Neuronal stem cell (in vitro differentiated cells): ENCODE measurements at regions not wholly inside any gene's neighbourhood (a gene's known extent, or its start where the extent isn't known, plus 50 kb on each side); places are given as distances from the start of the nearest gene placed in this dataset.

Experiments
- DNase-seq: peaks from one replicate; pipeline ENCODE4 v3.0.0-alpha.2; 2013; ENCODE audit warnings: low spot score
- H2AFZ ChIP-seq: one replicate; pipeline ENCODE4 v1.6.1; 2013; ENCODE audit warnings: mild to moderate bottlenecking, low read length, inconsistent platforms
- H2AK5ac ChIP-seq: 2 replicates; pipeline ENCODE4 v1.6.1; 2013; ENCODE audit warnings: low read depth, mild to moderate bottlenecking, inconsistent platforms, low read length, moderate library complexity, mixed read lengths
- H2BK120ac ChIP-seq: 2 replicates; pipeline ENCODE4 v1.6.1; 2013; ENCODE audit warnings: low read depth, mild to moderate bottlenecking, inconsistent platforms, low read length, moderate library complexity, mixed read lengths
- H2BK12ac ChIP-seq: one replicate; pipeline ENCODE4 v1.6.1; 2013; ENCODE audit warnings: low read length, inconsistent platforms
- H2BK15ac ChIP-seq: 2 replicates; pipeline ENCODE4 v1.6.1; 2013; ENCODE audit warnings: mild to moderate bottlenecking, low read length, inconsistent platforms, mixed read lengths
- H2BK5ac ChIP-seq: one replicate; pipeline ENCODE4 v1.6.1; 2013; ENCODE audit warnings: inconsistent platforms, mild to moderate bottlenecking, low read length, moderate library complexity
- H3K14ac ChIP-seq: one replicate; pipeline ENCODE4 v1.6.1; 2013; ENCODE audit warnings: low read length, inconsistent platforms
- H3K18ac ChIP-seq: 2 replicates; pipeline ENCODE4 v1.6.1; 2013; ENCODE audit warnings: low read length, inconsistent platforms
- H3K23ac ChIP-seq: 2 replicates; pipeline ENCODE4 v1.6.1; 2013; ENCODE audit warnings: low read depth, mild to moderate bottlenecking, mixed read lengths, low read length, inconsistent platforms; ENCODE audit not compliant: poor library complexity
- H3K27ac ChIP-seq: replicated peaks from 3 replicates; pipeline ENCODE4 v1.5.1; 2013; ENCODE audit warnings: low read length, inconsistent platforms
- H3K27me3 ChIP-seq, 3 experiments: 2 replicates each; pipeline ENCODE4 v1.6.1; 2013; ENCODE audit warnings: low read length in 3 of 3, mild to moderate bottlenecking in 2 of 3, inconsistent platforms in 1 of 3, low read depth in 1 of 3, mixed read lengths in 1 of 3, moderate library complexity in 1 of 3; ENCODE audit not compliant: control insufficient read depth in 3 of 3, insufficient read depth in 3 of 3
- H3K36me3 ChIP-seq, 2 donors: replicated peaks in 1 of 2; 2 replicates each; pipeline ENCODE4 v1.6.1; 2013; ENCODE audit warnings: low read length in 2 of 2; ENCODE audit not compliant: control insufficient read depth in 2 of 2, insufficient read depth in 2 of 2
- H3K4ac ChIP-seq: 2 replicates; pipeline ENCODE4 v1.6.1; 2013; ENCODE audit warnings: inconsistent platforms, mild to moderate bottlenecking, low read length, moderate library complexity
- H3K4me1 ChIP-seq, 2 donors: 1 replicate in 1 of 2; 2 replicates in 1 of 2; pipeline ENCODE4 v1.6.1; 2013; ENCODE audit warnings: low read length in 2 of 2, low read depth in 1 of 2; ENCODE audit not compliant: control insufficient read depth in 2 of 2, insufficient read depth in 1 of 2
- H3K4me2 ChIP-seq: one replicate; pipeline ENCODE4 v1.6.1; 2013; ENCODE audit warnings: mild to moderate bottlenecking, low read length, inconsistent platforms; ENCODE audit not compliant: insufficient read depth, poor library complexity, severe bottlenecking
- H3K4me3 ChIP-seq, 2 donors: 2 replicates each; pipeline ENCODE4 v1.5.1; 2013; ENCODE audit warnings: low read length in 2 of 2, mild to moderate bottlenecking in 2 of 2, inconsistent platforms in 1 of 2, moderate library complexity in 1 of 2
- H3K79me1 ChIP-seq: one replicate; pipeline ENCODE4 v1.6.1; 2013; ENCODE audit warnings: low read depth, mild to moderate bottlenecking, inconsistent platforms, low read length, moderate library complexity
- H3K9ac ChIP-seq: one replicate; pipeline ENCODE4 v1.6.1; 2013; ENCODE audit warnings: mild to moderate bottlenecking, low read depth, low read length, inconsistent platforms; ENCODE audit not compliant: poor library complexity
- H3K9me3 ChIP-seq, 2 donors: replicated peaks in 1 of 2; 2 replicates each; pipeline versions ENCODE3 to v1.6.1; 2013; ENCODE audit warnings: low read length in 2 of 2, mild to moderate bottlenecking in 2 of 2, inconsistent platforms in 1 of 2, low read depth in 1 of 2, mixed read lengths in 1 of 2, moderate library complexity in 1 of 2; ENCODE audit not compliant: control insufficient read depth in 2 of 2, insufficient read depth in 1 of 2
- H4K8ac ChIP-seq: one replicate; pipeline ENCODE4 v1.6.1; 2013; ENCODE audit warnings: low read depth, mild to moderate bottlenecking, inconsistent platforms, low read length, moderate library complexity
- H4K91ac ChIP-seq: one replicate; pipeline ENCODE4 v1.6.1; 2013; ENCODE audit warnings: low read length, low read depth, mild to moderate bottlenecking, inconsistent platforms; ENCODE audit not compliant: poor library complexity
- WGBS, 2 donors: extraction: QIAGEN DNeasy Blood & Tissue Kit; methylation state at CpG; one replicate each; pipeline ENCODE4 v1.1.7; 2013; ENCODE audit warnings: missing lambda C conversion rate in 2 of 2, mixed read lengths in 1 of 2; ENCODE audit not compliant: insufficient read length in 2 of 2, insufficient replicate concordance in 1 of 2; ENCODE audit errors: extremely low coverage in 2 of 2; 5-methylcytosine and 5-hydroxymethylcytosine counted together

DNA sequence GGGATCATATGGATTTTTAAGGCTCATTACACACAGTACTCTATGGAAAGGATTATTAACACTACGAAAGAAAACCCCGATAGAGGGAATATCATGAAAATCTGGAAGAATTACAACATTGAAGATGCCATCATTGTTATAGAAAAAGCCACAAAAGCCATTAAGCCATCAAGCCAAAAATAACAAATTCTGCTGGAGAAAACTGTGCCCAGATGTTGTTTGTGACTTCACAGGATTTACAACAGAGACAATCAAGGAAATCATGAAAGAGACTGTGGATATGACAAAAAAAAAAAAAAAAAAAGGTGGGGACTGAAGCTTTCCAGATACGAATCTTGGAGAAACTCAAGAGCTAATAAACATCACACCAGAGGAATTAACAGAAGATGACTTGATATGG lies 433.8 kb upstream of the CDH6 start:
- H2BK12ac ChIP-seq: no peak overlapping the region
- no peak overlapping the region for H4K8ac ChIP-seq
- H3K14ac ChIP-seq: no peak overlapping the region
- no peak overlapping the region for H3K23ac ChIP-seq
- H3K4me1 ChIP-seq: peaks cover 0 to 4% of the 10 kb centered on the region in 2 donors
- no peak for DNase-seq
- no peak overlapping the region for H3K4me3 ChIP-seq
- H3K27me3 ChIP-seq: no peaks in the 10 kb centered on the region
- no peak overlapping the region for H2BK5ac ChIP-seq
- peaks cover 0 to 4% of the 10 kb centered on the region in 2 donors for H3K9me3 ChIP-seq
- H3K4ac ChIP-seq: no peak overlapping the region
- no peak overlapping the region for H4K91ac ChIP-seq
- no peak overlapping the region for H2AK5ac ChIP-seq
- H2BK15ac ChIP-seq: no peak overlapping the region
- H3K27ac ChIP-seq: no peak overlapping the region
- no peak overlapping the region for H3K4me2 ChIP-seq
- H3K79me1 ChIP-seq: no peaks in the 10 kb centered on the region
- H2BK120ac ChIP-seq: no peak overlapping the region
- WGBS, 2 donors: no CpG with 5 or more reads among the region's 3 CpGs
- H3K18ac ChIP-seq: no peak overlapping the region
- no peaks in the 10 kb centered on the region for H3K36me3 ChIP-seq
- no peak overlapping the region for H2AFZ ChIP-seq
- no peak overlapping the region for H3K9ac ChIP-seq

- Histone ChIP-seq H3K27ac (no peak overlapping the region), H3K4ac (no peak overlapping the region), H3K27me3 (no peaks in the 10 kb centered on the region), H4K91ac (no peak overlapping the region), H3K9me3 (no peaks in the 10 kb centered on the region), H2BK120ac (no peak overlapping the region), H3K14ac (no peak overlapping the region), H4K8ac (no peak overlapping the region), H3K23ac (no peak overlapping the region), H3K4me3 (no peak overlapping the region), H2BK5ac (no peak overlapping the region), H2AK5ac (no peak overlapping the region), H3K79me1 (no peaks in the 10 kb centered on the region), H3K9ac (no peak overlapping the region), H2AFZ (no peak overlapping the region), H3K18ac (no peak overlapping the region), H3K36me3 (no peaks in the 10 kb centered on the region), H3K4me1 (no peaks in the 10 kb centered on the region), H2BK15ac (no peak overlapping the region), H3K4me2 (no peak overlapping the region), H2BK12ac (no peak overlapping the region)
- no peak for DNase-seq
- WGBS, 2 donors: no CpG with 5 or more reads among the region's 2 CpGs
These were observed 441.5 kb upstream of the CDH6 start for GRCh38 chr5:30752015-30752414.

DNA sequence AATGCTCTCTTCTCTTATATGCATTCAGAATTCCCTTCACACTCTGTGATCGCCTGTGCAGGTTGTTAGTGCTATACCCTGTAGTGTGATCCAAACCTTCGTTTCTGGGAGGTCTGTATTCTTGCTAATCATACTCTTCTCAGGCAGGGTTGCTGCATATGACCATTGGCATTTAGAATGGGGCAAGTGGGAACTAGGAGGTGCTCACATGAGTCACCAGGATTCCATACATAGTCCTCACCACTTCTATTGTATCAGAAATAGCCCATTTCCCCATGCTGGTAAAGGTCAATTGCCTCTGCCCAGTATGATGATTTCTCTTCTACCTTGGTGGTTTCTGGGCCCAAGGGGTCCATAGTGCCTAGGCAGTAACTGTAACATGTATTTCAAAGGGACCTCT lies 443.5 kb upstream of the CDH6 start:
- Histone ChIP-seq H3K4me2 (no peak overlapping the region), H3K9me3 (no peaks in the 10 kb centered on the region), H4K91ac (no peak overlapping the region), H2BK12ac (no peak overlapping the region), H3K23ac (no peak overlapping the region), H3K4me1 (no peaks in the 10 kb centered on the region), H3K27ac (no peak overlapping the region), H2BK120ac (no peak overlapping the region), H2BK15ac (no peak overlapping the region), H3K4ac (no peak overlapping the region), H2AK5ac (no peak overlapping the region), H3K4me3 (no peak overlapping the region), H3K14ac (no peak overlapping the region), H2BK5ac (no peak overlapping the region), H2AFZ (no peak overlapping the region), H3K36me3 (no peaks in the 10 kb centered on the region), H4K8ac (no peak overlapping the region), H3K27me3 (no peaks in the 10 kb centered on the region), H3K9ac (no peak overlapping the region), H3K18ac (no peak overlapping the region), H3K79me1 (no peaks in the 10 kb centered on the region)
- no CpG with 5 or more reads among the region's 2 CpGs for WGBS, 2 donors
- DNase-seq: no peak

- Histone ChIP-seq H2BK120ac (no peak overlapping the region), H3K4me3 (no peak overlapping the region), H2BK15ac (no peak overlapping the region), H2AFZ (no peak overlapping the region), H3K4me2 (no peak overlapping the region), H3K4ac (no peak overlapping the region), H4K8ac (no peak overlapping the region), H3K14ac (no peak overlapping the region), H3K9me3 (no peaks in the 10 kb centered on the region), H3K9ac (no peak overlapping the region), H3K27me3 (no peaks in the 10 kb centered on the region), H3K79me1 (no peaks in the 10 kb centered on the region), H3K4me1 (no peaks in the 10 kb centered on the region), H2AK5ac (no peak overlapping the region), H3K23ac (no peak overlapping the region), H4K91ac (no peak overlapping the region), H3K27ac (no peak overlapping the region), H2BK12ac (no peak overlapping the region), H3K18ac (no peak overlapping the region), H3K36me3 (no peaks in the 10 kb centered on the region), H2BK5ac (no peak overlapping the region)
- no peak for DNase-seq
- WGBS, 2 donors: no CpG with 5 or more reads among the region's 4 CpGs
These were observed 446.1 kb upstream of the CDH6 start for GRCh38 chr5:30747412-30747811.
